ENCODE measurements at regions not wholly inside any gene's neighbourhood (a gene's known extent, or its start where the extent isn't known, plus 50 kb on each side); places are given as distances from the start of the nearest gene placed in this dataset.

GRCh38 chr3:23038471-23038870 lies 164.7 kb upstream of the UBE2E2 start:
- no peaks in the 10 kb centered on the region for H3K27me3 Mint-ChIP-seq (ENCODE audit: low read depth, poor library complexity)
- DNase-seq: no peak

GRCh38 chr3:23041918-23042696 lies 161.0 kb upstream of the UBE2E2 start:
- DNase-seq: no peak
- Mint-ChIP-seq H3K27ac (no peak overlapping the region), H3K4me3 (no peak overlapping the region), H3K4me1 (no peaks in the 10 kb centered on the region), H3K9me3 (peaks cover 25% of the 10 kb centered on the region), H3K27me3 (ENCODE audit: low read depth, poor library complexity) (no peaks in the 10 kb centered on the region), H3K36me3 (ENCODE audit: low read depth) (no peaks in the 10 kb centered on the region)
- no peak for TF ChIP-seq CTCF (IDR thresholded peaks at IDR 0.05)

More at GRCh38 chr3:23038471-23038870, 164.7 kb upstream of the UBE2E2 start:
- no peaks in the 10 kb centered on the region for H3K36me3 Mint-ChIP-seq (ENCODE audit: low read depth)
- peaks cover 8% of the 10 kb centered on the region for H3K4me1 Mint-ChIP-seq
- no peak overlapping the region for H3K27ac Mint-ChIP-seq
- no peak overlapping the region for H3K4me3 Mint-ChIP-seq
- no peak for TF ChIP-seq CTCF (IDR thresholded peaks at IDR 0.05)
- H3K9me3 Mint-ChIP-seq: peaks cover 13% of the 10 kb centered on the region

- Mint-ChIP-seq H3K9me3 (peaks cover 46% of the 10 kb centered on the region), H3K4me1 (no peaks in the 10 kb centered on the region), H3K4me3 (no peak overlapping the region), H3K27me3 (ENCODE audit: low read depth, poor library complexity) (no peaks in the 10 kb centered on the region), H3K36me3 (ENCODE audit: low read depth) (no peaks in the 10 kb centered on the region), H3K27ac (no peak overlapping the region)
- no peak for TF ChIP-seq CTCF (IDR thresholded peaks at IDR 0.05)
- no peak for DNase-seq
Observed at GRCh38 chr3:23044463-23044862, 158.7 kb upstream of the UBE2E2 start.

GRCh38 chr3:23046536-23046935 lies 156.6 kb upstream of the UBE2E2 start:
- H3K4me1 Mint-ChIP-seq: no peaks in the 10 kb centered on the region
- peaks cover 46% of the 10 kb centered on the region for H3K9me3 Mint-ChIP-seq
- H3K27me3 Mint-ChIP-seq (ENCODE audit: low read depth, poor library complexity): no peaks in the 10 kb centered on the region
- no peak for DNase-seq
- no peak overlapping the region for H3K4me3 Mint-ChIP-seq
- H3K36me3 Mint-ChIP-seq (ENCODE audit: low read depth): no peaks in the 10 kb centered on the region
- TF ChIP-seq CTCF (IDR thresholded peaks at IDR 0.05): no peak
- H3K27ac Mint-ChIP-seq: no peak overlapping the region

GRCh38 chr3:23051240-23052140 lies 151.6 kb upstream of the UBE2E2 start:
- H3K4me1 Mint-ChIP-seq: no peaks in the 10 kb centered on the region
- TF ChIP-seq CTCF (IDR thresholded peaks at IDR 0.05): no peak
- peaks cover 27% of the 10 kb centered on the region for H3K9me3 Mint-ChIP-seq
- no peaks in the 10 kb centered on the region for H3K36me3 Mint-ChIP-seq (ENCODE audit: low read depth)
- H3K27me3 Mint-ChIP-seq (ENCODE audit: low read depth, poor library complexity): no peaks in the 10 kb centered on the region
- no peak overlapping the region for H3K4me3 Mint-ChIP-seq
- no peak overlapping the region for H3K27ac Mint-ChIP-seq
- no peak for DNase-seq

Measured in nephron progenitor cell (in vitro differentiated cells).